Stimulated activated CD4-positive, alpha-beta T cell treated with anti-CD3 and anti-CD28 coated beads, Interleukin-15, amount 100 ng/mL, for 1 hour (primary cell): ENCODE measurements at regions not wholly inside any gene's neighbourhood (a gene's known extent, or its start where the extent isn't known, plus 50 kb on each side); places are given as distances from the start of the nearest gene placed in this dataset.
"Not testable (repeated sequence)": the region's sequence is repeated elsewhere in the genome, so short reads cannot be mapped to it uniquely, and the experiment has no call there.

Source experiments
- DNase-seq, 2 donors: peaks; one replicate each; pipeline ENCODE4 v3.0.0-alpha.2; 2020; ENCODE audit warnings: low read depth in 1 of 2, low spot score in 1 of 2

GRCh38 chr5:159497221-159497620 is 166.9 kb upstream of the IL12B start:
- no peak for DNase-seq

GRCh38 chr5:159498630-159499029 is 168.3 kb upstream of the IL12B start:
- no peak for DNase-seq

GRCh38 chr5:159502116-159502515 is 171.8 kb upstream of the IL12B start:
- DNase-seq, result not testable (repeated sequence)

GRCh38 chr5:159503236-159503635 is 172.9 kb upstream of the IL12B start:
- no peak for DNase-seq

GRCh38 chr5:159504106-159504856 is 174.0 kb upstream of the IL12B start:
- DNase-seq, result no peak

- DNase-seq, result no peak
Measured at GRCh38 chr5:159504857-159505304, 174.6 kb upstream of the IL12B start.

GRCh38 chr5:159507055-159507454 is 176.8 kb upstream of the IL12B start:
- DNase-seq, result no peak

GRCh38 chr5:159507661-159508060 is 177.4 kb upstream of the IL12B start:
- no peak for DNase-seq

GRCh38 chr5:159508344-159508743 is 178.1 kb upstream of the IL12B start:
- no peak for DNase-seq

GRCh38 chr5:159509002-159509660 is 178.8 kb upstream of the IL12B start:
- DNase-seq, result no peak

GRCh38 chr5:159510282-159510681 is 180.0 kb upstream of the IL12B start:
- no peak for DNase-seq

GRCh38 chr5:159511570-159511969 is 181.3 kb upstream of the IL12B start:
- DNase-seq, result no peak

- no peak for DNase-seq
Measured at GRCh38 chr5:159512064-159512463, 181.8 kb upstream of the IL12B start.

- no peak for DNase-seq
Measured at GRCh38 chr5:159514229-159514810, 184.0 kb upstream of the IL12B start.

GRCh38 chr5:159515197-159515596 is 184.9 kb upstream of the IL12B start:
- no peak for DNase-seq

- peak; percentile 9 to 73 for DNase-seq
Measured at GRCh38 chr5:159515909-159516415, 185.7 kb upstream of the IL12B start.

- no peak for DNase-seq
Measured at GRCh38 chr5:159518371-159518770, 188.1 kb upstream of the IL12B start.

- no peak for DNase-seq
Measured at GRCh38 chr5:159519365-159519764, 189.1 kb upstream of the IL12B start.

- no peak for DNase-seq
Measured at GRCh38 chr5:159522841-159523240, 192.6 kb upstream of the IL12B start.

- DNase-seq, result not testable (repeated sequence)
Measured at GRCh38 chr5:159524279-159524678, 194.0 kb upstream of the IL12B start.

GRCh38 chr5:159525117-159525516 is 194.8 kb upstream of the IL12B start:
- no peak for DNase-seq
